ENCODE measurements at regions not wholly inside any gene's neighbourhood (a gene's known extent, or its start where the extent isn't known, plus 50 kb on each side); places are given as distances from the start of the nearest gene placed in this dataset.

DNA sequence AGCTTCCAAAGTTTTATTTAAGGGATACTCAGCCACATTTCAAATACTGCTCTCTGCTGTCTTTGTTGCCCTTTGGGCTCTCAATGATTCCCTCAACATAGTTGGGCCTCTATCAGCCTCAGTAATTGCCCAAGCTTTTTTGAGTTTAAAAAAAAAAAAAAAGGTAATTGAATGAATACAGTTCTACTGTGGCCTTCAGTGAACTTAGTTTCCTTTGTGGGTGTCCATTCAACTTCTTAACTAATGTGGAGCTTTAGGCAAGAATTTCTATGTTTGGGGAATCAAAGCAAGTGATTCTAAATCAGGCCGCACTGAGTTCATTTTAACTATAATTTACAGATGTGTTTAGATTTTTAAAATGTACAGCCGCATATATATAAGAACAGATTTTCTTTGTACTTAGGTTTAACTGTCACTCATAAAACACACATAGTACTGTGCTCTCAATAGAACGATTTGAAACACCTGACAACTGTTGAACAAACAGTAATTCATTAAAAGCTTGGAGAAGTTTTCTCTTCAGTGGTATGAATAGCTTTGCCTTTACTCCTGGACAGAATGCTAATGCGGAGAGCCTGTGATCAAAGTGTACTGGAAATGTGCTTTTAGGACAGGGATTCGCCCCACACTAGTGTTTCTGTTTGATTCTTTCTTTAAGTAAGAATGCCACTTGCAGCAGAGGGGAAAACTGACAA lies 844.9 kb upstream of the SEMA6D start:
- Histone ChIP-seq H3K4me1 (ENCODE audit: insufficient read depth) (no peaks in the 10 kb centered on the region), H3K27me3 (no peaks in the 10 kb centered on the region), H3K27ac (no peak overlapping the region), H3K9me3 (no peaks in the 10 kb centered on the region), H3K4me3 (no peak overlapping the region), H3K36me3 (no peaks in the 10 kb centered on the region)
- no peak for TF ChIP-seq POLR2A (IDR thresholded peaks at IDR 0.05)
- TF ChIP-seq EP300 (IDR thresholded peaks at IDR 0.05) = no peak
- TF ChIP-seq, protein P1, sequence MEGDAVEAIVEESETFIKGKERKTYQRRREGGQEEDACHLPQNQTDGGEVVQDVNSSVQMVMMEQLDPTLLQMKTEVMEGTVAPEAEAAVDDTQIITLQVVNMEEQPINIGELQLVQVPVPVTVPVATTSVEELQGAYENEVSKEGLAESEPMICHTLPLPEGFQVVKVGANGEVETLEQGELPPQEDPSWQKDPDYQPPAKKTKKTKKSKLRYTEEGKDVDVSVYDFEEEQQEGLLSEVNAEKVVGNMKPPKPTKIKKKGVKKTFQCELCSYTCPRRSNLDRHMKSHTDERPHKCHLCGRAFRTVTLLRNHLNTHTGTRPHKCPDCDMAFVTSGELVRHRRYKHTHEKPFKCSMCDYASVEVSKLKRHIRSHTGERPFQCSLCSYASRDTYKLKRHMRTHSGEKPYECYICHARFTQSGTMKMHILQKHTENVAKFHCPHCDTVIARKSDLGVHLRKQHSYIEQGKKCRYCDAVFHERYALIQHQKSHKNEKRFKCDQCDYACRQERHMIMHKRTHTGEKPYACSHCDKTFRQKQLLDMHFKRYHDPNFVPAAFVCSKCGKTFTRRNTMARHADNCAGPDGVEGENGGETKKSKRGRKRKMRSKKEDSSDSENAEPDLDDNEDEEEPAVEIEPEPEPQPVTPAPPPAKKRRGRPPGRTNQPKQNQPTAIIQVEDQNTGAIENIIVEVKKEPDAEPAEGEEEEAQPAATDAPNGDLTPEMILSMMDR (IDR thresholded peaks at IDR 0.05) = no peak
- DNase-seq = no peak
- intact Hi-C loops (cut with DNase I) = no loop called here
- 71 to 79% (median 73%) methylated on average over 5 of the region's 5 CpGs for WGBS, 3 donors

DNA sequence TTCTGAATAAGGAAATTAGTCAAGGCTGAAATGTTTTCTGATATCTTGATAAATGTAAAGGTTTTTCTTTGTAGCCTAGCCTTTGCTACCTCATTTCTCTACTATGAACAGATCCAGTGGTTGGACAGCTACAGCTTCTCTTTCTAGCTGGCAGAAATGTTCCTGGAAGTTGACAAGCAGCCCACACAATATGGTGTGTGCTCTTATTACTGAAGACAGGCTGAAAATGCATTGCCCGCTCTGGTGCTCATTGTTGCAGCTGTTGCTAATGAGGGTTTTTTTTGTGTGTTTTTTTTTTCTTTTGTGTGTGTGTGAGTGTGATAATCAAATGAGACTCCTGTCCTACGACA lies 844.3 kb upstream of the SEMA6D start:
- H3K36me3 ChIP-seq = no peaks in the 10 kb centered on the region
- no peaks in the 10 kb centered on the region for H3K4me1 ChIP-seq (ENCODE audit: insufficient read depth)
- H3K27me3 ChIP-seq = no peaks in the 10 kb centered on the region
- H3K27ac ChIP-seq = no peak overlapping the region
- no peak overlapping the region for H3K4me3 ChIP-seq
- intact Hi-C loops (cut with DNase I) = no loop called here
- DNase-seq = no peak
- 77 to 85% (median 82%) methylated on average over 2 of the region's 2 CpGs for WGBS, 3 donors
- no peaks in the 10 kb centered on the region for H3K9me3 ChIP-seq
- TF ChIP-seq POLR2A (IDR thresholded peaks at IDR 0.05) (no peak), EP300 (IDR thresholded peaks at IDR 0.05) (no peak)
- TF ChIP-seq, protein P1 (IDR thresholded peaks at IDR 0.05) = no peak

DNA sequence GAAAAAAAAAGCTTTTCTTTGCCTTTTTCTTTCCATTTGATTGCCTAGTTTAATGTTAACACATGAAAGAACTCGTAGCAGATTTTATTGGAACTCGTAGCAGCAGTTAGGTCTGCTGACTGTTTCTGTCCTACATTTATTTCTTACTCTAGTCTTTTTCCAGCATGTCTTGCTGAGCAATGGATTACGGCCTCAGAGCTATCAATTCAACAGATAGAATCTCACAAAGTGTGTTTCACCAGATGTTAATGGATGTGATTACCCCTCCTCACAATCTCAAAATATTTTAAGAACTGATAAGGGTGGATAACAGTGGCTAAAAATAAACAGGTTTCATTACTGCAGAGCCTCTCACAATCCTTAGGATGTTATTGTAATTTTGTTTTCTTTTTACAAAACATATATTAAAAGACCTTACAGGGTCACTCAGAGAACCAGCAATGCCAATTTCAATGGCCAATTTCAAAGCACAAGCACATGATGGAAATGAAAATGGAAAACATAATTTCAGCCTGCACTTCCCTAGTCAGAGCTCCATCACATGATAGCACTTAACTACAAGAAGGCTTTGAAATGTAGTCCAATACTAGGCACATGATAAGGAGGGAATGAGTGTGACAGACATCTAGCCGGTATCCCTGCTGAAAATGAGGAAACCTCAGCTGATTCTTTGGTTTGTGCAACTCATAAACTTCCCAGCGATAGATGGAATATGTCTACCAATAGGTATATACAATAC lies 838.1 kb upstream of the SEMA6D start:
- Histone ChIP-seq H3K36me3 (no peaks in the 10 kb centered on the region), H3K27me3 (no peaks in the 10 kb centered on the region), H3K4me3 (no peak overlapping the region), H3K27ac (no peak overlapping the region), H3K9me3 (no peaks in the 10 kb centered on the region), H3K4me1 (ENCODE audit: insufficient read depth) (no peaks in the 10 kb centered on the region)
- WGBS, 3 donors = 26 to 31% (median 27%) methylated on average over 5 of the region's 5 CpGs
- no peak for DNase-seq
- TF ChIP-seq, protein P1 (IDR thresholded peaks at IDR 0.05) = no peak
- TF ChIP-seq POLR2A (IDR thresholded peaks at IDR 0.05) = no peak
- TF ChIP-seq EP300 (IDR thresholded peaks at IDR 0.05) = no peak
- intact Hi-C loops (cut with DNase I) = no loop called here

DNA sequence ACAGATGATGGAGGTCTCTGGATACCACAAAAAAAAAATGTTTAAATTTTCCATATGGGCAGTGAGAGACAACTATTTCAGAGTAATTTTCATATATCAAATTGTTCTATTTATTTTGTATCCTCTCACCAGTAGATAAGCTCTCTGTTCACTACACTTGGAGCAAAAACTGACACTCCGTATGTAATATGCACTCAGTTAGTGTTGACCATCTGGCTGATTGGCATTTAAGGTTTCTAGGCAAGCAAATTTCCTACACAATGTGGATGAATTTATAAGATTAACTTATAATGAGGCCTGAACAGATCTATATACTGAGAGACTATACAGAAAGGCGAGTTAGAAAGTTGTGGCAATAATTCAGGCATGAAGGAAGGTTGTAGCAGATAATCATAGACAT lies 836.5 kb upstream of the SEMA6D start:
- Histone ChIP-seq H3K4me3 (no peak overlapping the region), H3K27me3 (no peaks in the 10 kb centered on the region), H3K27ac (no peak overlapping the region), H3K4me1 (ENCODE audit: insufficient read depth) (no peaks in the 10 kb centered on the region), H3K36me3 (no peaks in the 10 kb centered on the region), H3K9me3 (no peaks in the 10 kb centered on the region)
- no peak for DNase-seq
- TF ChIP-seq POLR2A (IDR thresholded peaks at IDR 0.05) (no peak), EP300 (IDR thresholded peaks at IDR 0.05) (no peak)
- TF ChIP-seq, protein P1 (IDR thresholded peaks at IDR 0.05) = no peak
- intact Hi-C loops (cut with DNase I) = no loop called here
- WGBS, 3 donors = 76 to 87% (median 85%) methylated on average over 2 of the region's 2 CpGs
